Parathyroid adenoma (tissue), 2 donors: ENCODE measurements at regions not wholly inside any gene's neighbourhood (a gene's known extent, or its start where the extent isn't known, plus 50 kb on each side); places are given as distances from the start of the nearest gene placed in this dataset.
"Not testable (repeated sequence)": the region's sequence is repeated elsewhere in the genome, so short reads cannot be mapped to it uniquely, and the experiment has no call there.

Experiments
- H2AFZ ChIP-seq: fragments of 300-600 bp; sonication (generic); one replicate; pipeline ENCODE4 v1.7.0; 2017; ENCODE audit warnings: antibody characterized with exemption, mild to moderate bottlenecking
- H3K27ac ChIP-seq: fragments of 300-600 bp; sonication (generic); one replicate; pipeline ENCODE4 v1.7.0; 2017
- H3K27me3 ChIP-seq: fragments of 300-600 bp; sonication (generic); one replicate; pipeline ENCODE4 v1.7.0; 2017; ENCODE audit warnings: low read length; ENCODE audit not compliant: control insufficient read depth, insufficient read depth
- H3K36me3 ChIP-seq: fragments of 300-600 bp; sonication (generic); one replicate; pipeline ENCODE4 v1.7.0; 2017; ENCODE audit warnings: low read length; ENCODE audit not compliant: control insufficient read depth, insufficient read depth
- H3K4me1 ChIP-seq: fragments of 300-600 bp; sonication (generic); one replicate; pipeline ENCODE4 v1.7.0; 2017; ENCODE audit warnings: control low read depth
- H3K4me2 ChIP-seq: fragments of 300-600 bp; sonication (generic); one replicate; pipeline ENCODE4 v1.7.0; 2017; ENCODE audit warnings: low read length
- H3K4me3 ChIP-seq: fragments of 300-600 bp; sonication (generic); one replicate; pipeline ENCODE4 v1.7.0; 2017; ENCODE audit warnings: low read depth, low read length
- H3K79me2 ChIP-seq: fragments of 300-600 bp; sonication (generic); one replicate; pipeline ENCODE4 v1.7.0; 2017; ENCODE audit warnings: control low read depth
- H3K9ac ChIP-seq: fragments of 300-600 bp; sonication (generic); one replicate; pipeline ENCODE4 v1.7.0; 2017; ENCODE audit warnings: mild to moderate bottlenecking
- H3K9me3 ChIP-seq: fragments of 300-600 bp; sonication (generic); one replicate; pipeline ENCODE4 v1.7.0; 2017; ENCODE audit warnings: low read length; ENCODE audit not compliant: control insufficient read depth
- CTCF ChIP-seq: fragments of 300-600 bp; sonication (generic); IDR thresholded peaks from one replicate; pipeline ENCODE4 v1.7.0; 2017; ENCODE audit warnings: antibody characterized with exemption, mild to moderate bottlenecking
- donor health status: primary hyperparathyroidism.

- no peak overlapping the region for H2AFZ ChIP-seq
- H3K36me3 ChIP-seq = no peaks in the 10 kb centered on the region
- H3K9ac ChIP-seq = no peak overlapping the region
- no peaks in the 10 kb centered on the region for H3K27me3 ChIP-seq
- H3K4me1 ChIP-seq = no peaks in the 10 kb centered on the region
- H3K4me3 ChIP-seq = no peak overlapping the region
- H3K27ac ChIP-seq = no peak overlapping the region
- TF ChIP-seq CTCF = no peak
- no peak overlapping the region for H3K4me2 ChIP-seq
- no peaks in the 10 kb centered on the region for H3K9me3 ChIP-seq
- H3K79me2 ChIP-seq = no peaks in the 10 kb centered on the region
Observed at GRCh38 chr13:39823063-39823713, 167.7 kb downstream of the COG6 start.

- H3K27me3 ChIP-seq = no peaks in the 10 kb centered on the region
- H3K9ac ChIP-seq = no peak overlapping the region
- no peak overlapping the region for H2AFZ ChIP-seq
- no peak for TF ChIP-seq CTCF
- H3K27ac ChIP-seq = no peak overlapping the region
- H3K4me1 ChIP-seq = no peaks in the 10 kb centered on the region
- no peaks in the 10 kb centered on the region for H3K79me2 ChIP-seq
- H3K4me2 ChIP-seq = no peak overlapping the region
- H3K9me3 ChIP-seq = no peaks in the 10 kb centered on the region
- no peaks in the 10 kb centered on the region for H3K36me3 ChIP-seq
- no peak overlapping the region for H3K4me3 ChIP-seq
Observed at GRCh38 chr13:39825886-39826285, 170.4 kb downstream of the COG6 start.

- H3K36me3 ChIP-seq = no peaks in the 10 kb centered on the region
- no peaks in the 10 kb centered on the region for H3K9me3 ChIP-seq
- H3K4me1 ChIP-seq = no peaks in the 10 kb centered on the region
- no peak overlapping the region for H3K4me2 ChIP-seq
- no peak overlapping the region for H3K4me3 ChIP-seq
- H3K9ac ChIP-seq = no peak overlapping the region
- no peak overlapping the region for H2AFZ ChIP-seq
- no peaks in the 10 kb centered on the region for H3K27me3 ChIP-seq
- no peak for TF ChIP-seq CTCF
- H3K79me2 ChIP-seq = no peaks in the 10 kb centered on the region
- no peak overlapping the region for H3K27ac ChIP-seq
Observed at GRCh38 chr13:39835253-39835652, 179.8 kb downstream of the COG6 start.

GRCh38 chr13:39836038-39836437, 180.6 kb downstream of the COG6 start:
- no peak overlapping the region for H3K27ac ChIP-seq
- no peak overlapping the region for H3K4me3 ChIP-seq
- H3K27me3 ChIP-seq = no peaks in the 10 kb centered on the region
- no peak overlapping the region for H3K9ac ChIP-seq
- no peaks in the 10 kb centered on the region for H3K4me1 ChIP-seq
- H2AFZ ChIP-seq = no peak overlapping the region
- no peak for TF ChIP-seq CTCF
- no peaks in the 10 kb centered on the region for H3K9me3 ChIP-seq
- H3K79me2 ChIP-seq = no peaks in the 10 kb centered on the region
- H3K4me2 ChIP-seq = no peak overlapping the region
- H3K36me3 ChIP-seq = no peaks in the 10 kb centered on the region

GRCh38 chr13:39837866-39838265, 182.4 kb downstream of the COG6 start:
- H2AFZ ChIP-seq, H3K27ac ChIP-seq, H3K9ac ChIP-seq, H3K36me3 ChIP-seq, H3K4me3 ChIP-seq, H3K4me1 ChIP-seq, H3K9me3 ChIP-seq, H3K27me3 ChIP-seq, H3K79me2 ChIP-seq, H3K4me2 ChIP-seq: not testable (repeated sequence)
